ENCODE measurements at regions not wholly inside any gene's neighbourhood (a gene's known extent, or its start where the extent isn't known, plus 50 kb on each side); places are given as distances from the start of the nearest gene placed in this dataset.

DNA sequence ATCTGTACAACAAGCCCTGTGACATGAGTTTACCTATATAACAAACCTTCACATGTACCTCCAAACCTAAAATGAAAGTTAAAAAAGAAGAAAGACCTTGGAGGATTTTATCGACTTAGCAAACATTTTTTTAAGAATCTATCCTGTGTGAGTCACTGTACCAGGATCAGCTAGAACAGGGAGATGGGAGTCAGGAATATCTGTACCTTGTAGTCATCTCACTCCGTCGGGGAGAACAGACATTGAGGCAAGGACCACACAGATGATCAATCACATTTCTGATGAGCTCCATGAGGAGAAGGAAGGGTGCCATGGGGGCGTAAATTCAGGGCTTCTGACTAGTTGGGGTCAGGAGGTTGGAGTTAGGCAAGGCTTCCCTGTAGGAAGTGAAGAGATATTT, 310.6 kb downstream of the VRK1 start:
- TF ChIP-seq, protein P1, sequence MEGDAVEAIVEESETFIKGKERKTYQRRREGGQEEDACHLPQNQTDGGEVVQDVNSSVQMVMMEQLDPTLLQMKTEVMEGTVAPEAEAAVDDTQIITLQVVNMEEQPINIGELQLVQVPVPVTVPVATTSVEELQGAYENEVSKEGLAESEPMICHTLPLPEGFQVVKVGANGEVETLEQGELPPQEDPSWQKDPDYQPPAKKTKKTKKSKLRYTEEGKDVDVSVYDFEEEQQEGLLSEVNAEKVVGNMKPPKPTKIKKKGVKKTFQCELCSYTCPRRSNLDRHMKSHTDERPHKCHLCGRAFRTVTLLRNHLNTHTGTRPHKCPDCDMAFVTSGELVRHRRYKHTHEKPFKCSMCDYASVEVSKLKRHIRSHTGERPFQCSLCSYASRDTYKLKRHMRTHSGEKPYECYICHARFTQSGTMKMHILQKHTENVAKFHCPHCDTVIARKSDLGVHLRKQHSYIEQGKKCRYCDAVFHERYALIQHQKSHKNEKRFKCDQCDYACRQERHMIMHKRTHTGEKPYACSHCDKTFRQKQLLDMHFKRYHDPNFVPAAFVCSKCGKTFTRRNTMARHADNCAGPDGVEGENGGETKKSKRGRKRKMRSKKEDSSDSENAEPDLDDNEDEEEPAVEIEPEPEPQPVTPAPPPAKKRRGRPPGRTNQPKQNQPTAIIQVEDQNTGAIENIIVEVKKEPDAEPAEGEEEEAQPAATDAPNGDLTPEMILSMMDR (IDR thresholded peaks at IDR 0.05; ENCODE audit: poor library complexity) = no peak
- no peak for TF ChIP-seq EZH2 (IDR thresholded peaks at IDR 0.05; ENCODE audit: borderline replicate concordance)
